Fibroblast of lung (primary cell): ENCODE measurements at regions not wholly inside any gene's neighbourhood (a gene's known extent, or its start where the extent isn't known, plus 50 kb on each side); places are given as distances from the start of the nearest gene placed in this dataset.

Experiments
- DNase-seq, 2 donors: peaks; one replicate each; pipeline versions ENCODE4 v3.0.0 to v3.0.0-alpha.2; 2010; ENCODE audit warnings: low read depth in 2 of 2
- H2AFZ ChIP-seq: 2 replicates; pipeline ENCODE4 v1.5.1; 2012; ENCODE audit warnings: low read length, control low read depth, inconsistent platforms
- H3K27ac ChIP-seq: 2 replicates; pipeline ENCODE4 v1.5.1; 2011; ENCODE audit warnings: low read length, control low read depth; ENCODE audit not compliant: insufficient read depth
- H3K27me3 ChIP-seq: 2 replicates; pipeline ENCODE4 v1.5.1; 2011; ENCODE audit warnings: mild to moderate bottlenecking, low read length; ENCODE audit not compliant: control insufficient read depth, insufficient read depth
- H3K36me3 ChIP-seq: 2 replicates; pipeline ENCODE4 v1.5.1; 2011; ENCODE audit warnings: low read length; ENCODE audit not compliant: control insufficient read depth, insufficient read depth
- H3K4me1 ChIP-seq: 2 replicates; pipeline ENCODE4 v1.5.1; 2011; ENCODE audit warnings: low read length; ENCODE audit not compliant: control insufficient read depth, insufficient read depth; ENCODE audit errors: extremely low read depth
- H3K4me2 ChIP-seq: 2 replicates; pipeline ENCODE4 v1.5.1; 2011; ENCODE audit warnings: low read length, control low read depth; ENCODE audit not compliant: insufficient read depth; ENCODE audit errors: extremely low read depth
- H3K4me3 ChIP-seq, 4 experiments: fragments of 200-600 bp in 1 of 4; sonication (generic) in 1 of 4; replicated peaks in 1 of 4; 2 replicates each; pipeline ENCODE4 v1.5.1; 2011 to 2016; ENCODE audit warnings: low read length in 4 of 4, low read depth in 3 of 4, mild to moderate bottlenecking in 3 of 4, control low read depth in 2 of 4, inconsistent platforms in 1 of 4, mixed read lengths in 1 of 4; ENCODE audit not compliant: insufficient read depth in 1 of 4; ENCODE audit errors: control extremely low read depth in 1 of 4
- H3K79me2 ChIP-seq: 2 replicates; pipeline ENCODE4 v1.5.1; 2012; ENCODE audit warnings: mild to moderate bottlenecking, low read length, inconsistent platforms; ENCODE audit not compliant: control insufficient read depth, insufficient read depth
- H3K9ac ChIP-seq: 2 replicates; pipeline ENCODE4 v1.5.1; 2011; ENCODE audit warnings: mild to moderate bottlenecking, low read length, control low read depth; ENCODE audit not compliant: insufficient read depth
- H3K9me3 ChIP-seq: 2 replicates; pipeline ENCODE4 v1.5.1; 2012; ENCODE audit warnings: low read depth, low read length; ENCODE audit not compliant: control insufficient read depth, insufficient read depth
- H4K20me1 ChIP-seq: 2 replicates; pipeline ENCODE4 v1.5.1; 2011; ENCODE audit warnings: low read length; ENCODE audit not compliant: control insufficient read depth, insufficient read depth; ENCODE audit errors: extremely low read depth
- CTCF ChIP-seq, 2 donors: IDR thresholded peaks in 1 of 2; conservative IDR thresholded peaks in 1 of 2; 1 replicate in 1 of 2; 2 replicates in 1 of 2; pipeline ENCODE4 v1.5.1; 2011 to 2012; ENCODE audit warnings: low read length in 2 of 2, control low read depth in 1 of 2, inconsistent platforms in 1 of 2, low read depth in 1 of 2, mild to moderate bottlenecking in 1 of 2
- EZH2 ChIP-seq: IDR thresholded peaks from 2 replicates; pipeline ENCODE4 v1.5.1; 2012; ENCODE audit warnings: low read length, control low read depth, mild to moderate bottlenecking; ENCODE audit errors: missing control alignments

DNA sequence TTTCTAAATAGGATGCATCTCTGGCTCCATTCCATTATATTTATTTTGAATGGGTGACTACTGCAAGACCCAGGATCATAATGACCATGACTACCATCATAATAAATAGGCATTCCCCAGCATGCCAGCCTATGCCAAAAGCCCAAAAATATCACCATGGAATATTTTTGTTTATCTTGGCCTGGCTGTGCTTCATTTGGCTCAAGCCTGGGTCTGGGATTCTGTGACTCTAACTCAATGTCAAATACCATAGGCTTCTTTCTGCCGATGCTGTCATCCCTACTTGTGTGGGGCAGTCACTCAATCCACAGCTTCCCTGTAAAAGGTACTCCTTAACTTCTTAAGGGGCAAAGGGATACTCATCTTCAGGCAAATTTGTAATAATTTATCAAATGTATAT, 66.6 kb downstream of the DIRAS3 start:
- no peaks in the 10 kb centered on the region for H3K79me2 ChIP-seq
- no peak overlapping the region for H3K27ac ChIP-seq
- TF ChIP-seq EZH2 (no peak), CTCF (conservative IDR thresholded peaks at IDR 0.05 in 1 of 2, IDR thresholded peaks at IDR 0.05 in 1 of 2; ENCODE audit: low read depth in 1 of 2, low read length in 2 of 2) (no peak)
- no peaks in the 10 kb centered on the region for H3K27me3 ChIP-seq
- no peaks in the 10 kb centered on the region for H3K9me3 ChIP-seq
- no peak overlapping the region for H2AFZ ChIP-seq
- H3K4me3 ChIP-seq: no peak overlapping the region
- peak in 1 of 2 donors; percentile 45 for DNase-seq
- H3K4me1 ChIP-seq: peaks cover 2% of the 10 kb centered on the region
- H3K4me2 ChIP-seq: no peak overlapping the region
- no peaks in the 10 kb centered on the region for H3K36me3 ChIP-seq
- H3K9ac ChIP-seq: no peak overlapping the region
- no peaks in the 10 kb centered on the region for H4K20me1 ChIP-seq

- Histone ChIP-seq H3K79me2 (no peaks in the 10 kb centered on the region), H3K27me3 (no peaks in the 10 kb centered on the region), H3K4me3 (no peak overlapping the region), H3K36me3 (no peaks in the 10 kb centered on the region), H3K9ac (no peak overlapping the region), H4K20me1 (no peaks in the 10 kb centered on the region), H3K27ac (no peak overlapping the region), H3K9me3 (no peaks in the 10 kb centered on the region), H3K4me2 (no peak overlapping the region), H3K4me1 (no peaks in the 10 kb centered on the region), H2AFZ (no peak overlapping the region)
- TF ChIP-seq EZH2 (no peak), CTCF (conservative IDR thresholded peaks at IDR 0.05 in 1 of 2, IDR thresholded peaks at IDR 0.05 in 1 of 2; ENCODE audit: low read depth in 1 of 2, low read length in 2 of 2) (no peak)
- DNase-seq: peak in 1 of 2 donors; percentile 79
These were observed 70.4 kb downstream of the DIRAS3 start for GRCh38 chr1:67980028-67980427.

- DNase-seq: no peak
- Histone ChIP-seq H3K79me2 (no peaks in the 10 kb centered on the region), H3K27ac (no peak overlapping the region), H3K9me3 (no peaks in the 10 kb centered on the region), H4K20me1 (no peaks in the 10 kb centered on the region), H3K27me3 (no peaks in the 10 kb centered on the region), H3K4me1 (no peaks in the 10 kb centered on the region), H2AFZ (no peak overlapping the region), H3K9ac (no peak overlapping the region), H3K4me2 (no peak overlapping the region), H3K4me3 (no peak overlapping the region), H3K36me3 (no peaks in the 10 kb centered on the region)
- TF ChIP-seq EZH2 (no peak), CTCF (conservative IDR thresholded peaks at IDR 0.05 in 1 of 2, IDR thresholded peaks at IDR 0.05 in 1 of 2; ENCODE audit: low read depth in 1 of 2, low read length in 2 of 2) (no peak)
These were observed 70.9 kb downstream of the DIRAS3 start for GRCh38 chr1:67979532-67979931.
